ENCODE measurements at regions not wholly inside any gene's neighbourhood (a gene's known extent, or its start where the extent isn't known, plus 50 kb on each side); places are given as distances from the start of the nearest gene placed in this dataset.

- H3K9me3 Mint-ChIP-seq, result peaks cover 0 to 19% (median 3%) of the 10 kb centered on the region in 7 donors
- no peaks in the 10 kb centered on the region for H3K27me3 Mint-ChIP-seq (ENCODE audit: low read depth in 3 of 3)
- no peaks in the 10 kb centered on the region for H3K4me1 Mint-ChIP-seq
Measured at GRCh38 chr11:91082255-91082654, 859.4 kb upstream of the CHORDC1 start.

DNA sequence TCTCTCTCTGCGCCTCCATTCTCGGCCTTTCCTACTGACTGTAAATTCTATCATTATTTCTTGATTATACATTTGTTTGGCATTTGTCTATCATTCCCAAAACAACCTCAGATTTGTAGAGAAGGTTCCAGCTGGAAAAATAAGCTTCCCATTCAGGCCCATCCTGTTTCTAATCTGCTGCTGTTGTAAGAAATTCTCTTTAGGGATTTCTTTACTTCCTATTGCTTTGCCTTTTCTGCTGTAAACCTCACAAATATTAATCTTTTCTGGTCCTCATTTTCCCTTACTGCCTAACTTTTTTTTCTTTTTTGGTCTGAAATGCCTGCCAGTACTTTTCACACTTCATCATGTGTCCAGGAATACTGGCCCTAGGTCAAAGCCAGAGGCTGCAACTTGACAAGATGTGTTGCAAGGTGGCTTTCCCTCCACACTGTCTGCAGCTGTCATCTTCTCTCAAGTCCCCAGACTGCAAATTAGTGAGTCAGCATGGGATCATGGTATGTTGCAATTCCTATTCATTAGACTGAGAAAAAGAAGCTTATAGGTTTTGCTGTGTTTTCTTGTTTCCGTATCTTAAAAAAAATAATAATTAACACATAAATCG is 858.7 kb upstream of the CHORDC1 start:
- H3K4me1 ChIP-seq (ENCODE audit: control insufficient read depth in 1 of 2, insufficient read depth in 2 of 2, low read length in 2 of 2), result no peaks in the 10 kb centered on the region
- no peaks in the 10 kb centered on the region for H4K20me1 ChIP-seq (ENCODE audit: insufficient read depth, low read length)
- Mint-ChIP-seq H3K9me3 (peaks cover 0 to 19% (median 3%) of the 10 kb centered on the region in 7 donors), H3K4me3 (no peak overlapping the region), H3K36me3 (no peaks in the 10 kb centered on the region), H3K4me1 (no peaks in the 10 kb centered on the region), H3K27me3 (ENCODE audit: low read depth in 3 of 3) (no peaks in the 10 kb centered on the region), H3K27ac (no peak overlapping the region)
- peaks cover 0 to 8% of the 10 kb centered on the region in 2 donors for H3K9me3 ChIP-seq (replicated peaks in 1 of 2; ENCODE audit: control insufficient read depth in 1 of 2, insufficient read depth in 1 of 2, low read length in 2 of 2)
- no peak overlapping the region for H3K4me2 ChIP-seq (replicated peaks; ENCODE audit: extremely low read depth, low read length, poor library complexity, severe bottlenecking)
- no peaks in the 10 kb centered on the region for H3K36me3 ChIP-seq (replicated peaks in 1 of 2; ENCODE audit: control insufficient read depth in 1 of 2, insufficient read depth in 2 of 2, low read length in 2 of 2)
- H3K27me3 ChIP-seq (ENCODE audit: control insufficient read depth in 2 of 2, insufficient read depth in 2 of 2, low read length in 2 of 2), result no peaks in the 10 kb centered on the region
- no CpG with 5 or more reads among the region's 4 CpGs for WGBS (ENCODE audit: insufficient coverage)
- no peak overlapping the region for H3K4me3 ChIP-seq (replicated peaks in 1 of 3; ENCODE audit: low read depth in 2 of 3, low read length in 3 of 3)
- no peak overlapping the region for H2AFZ ChIP-seq (ENCODE audit: insufficient read depth, low read depth, low read length, poor library complexity, severe bottlenecking)
- no peak for DNase-seq
- H3K27ac ChIP-seq (ENCODE audit: low read depth in 1 of 2, low read length in 2 of 2), result no peak overlapping the region
- no peak overlapping the region for H3K9ac ChIP-seq (ENCODE audit: insufficient read depth, low read length, poor library complexity, severe bottlenecking)
- no peaks in the 10 kb centered on the region for H3K79me2 ChIP-seq (ENCODE audit: insufficient read depth, low read length)
- TF ChIP-seq CTCF (IDR thresholded peaks at IDR 0.05), result no peak
- intact Hi-C loops (cut with micrococcal nuclease), result no loop called here

More at GRCh38 chr11:91082255-91082654, 859.4 kb upstream of the CHORDC1 start:
- no CpG with 5 or more reads among the region's 1 CpG for WGBS (ENCODE audit: insufficient coverage)
- Histone ChIP-seq H3K9me3 (replicated peaks in 1 of 2; ENCODE audit: control insufficient read depth in 1 of 2, insufficient read depth in 1 of 2, low read length in 2 of 2) (peaks cover 0 to 8% of the 10 kb centered on the region in 2 donors), H3K27me3 (ENCODE audit: control insufficient read depth in 2 of 2, insufficient read depth in 2 of 2, low read length in 2 of 2) (no peaks in the 10 kb centered on the region), H3K4me3 (replicated peaks in 1 of 3; ENCODE audit: low read depth in 2 of 3, low read length in 3 of 3) (no peak overlapping the region), H3K79me2 (ENCODE audit: insufficient read depth, low read length) (no peaks in the 10 kb centered on the region), H3K36me3 (replicated peaks in 1 of 2; ENCODE audit: control insufficient read depth in 1 of 2, insufficient read depth in 2 of 2, low read length in 2 of 2) (no peaks in the 10 kb centered on the region), H3K4me1 (ENCODE audit: control insufficient read depth in 1 of 2, insufficient read depth in 2 of 2, low read length in 2 of 2) (no peaks in the 10 kb centered on the region), H4K20me1 (ENCODE audit: insufficient read depth, low read length) (no peaks in the 10 kb centered on the region), H3K9ac (ENCODE audit: insufficient read depth, low read length, poor library complexity, severe bottlenecking) (no peak overlapping the region), H3K27ac (ENCODE audit: low read depth in 1 of 2, low read length in 2 of 2) (no peak overlapping the region), H2AFZ (ENCODE audit: insufficient read depth, low read depth, low read length, poor library complexity, severe bottlenecking) (no peak overlapping the region), H3K4me2 (replicated peaks; ENCODE audit: extremely low read depth, low read length, poor library complexity, severe bottlenecking) (no peak overlapping the region)
- DNase-seq, result no peak
- Mint-ChIP-seq H3K36me3 (no peaks in the 10 kb centered on the region), H3K27ac (no peak overlapping the region), H3K4me3 (no peak overlapping the region)
- intact Hi-C loops (cut with micrococcal nuclease), result no loop called here
- no peak for TF ChIP-seq CTCF (IDR thresholded peaks at IDR 0.05)

Measured in CD14-positive monocyte (primary cell).